IPS-20b (cell line): ENCODE measurements at regions not wholly inside any gene's neighbourhood (a gene's known extent, or its start where the extent isn't known, plus 50 kb on each side); places are given as distances from the start of the nearest gene placed in this dataset.

ENCODE experiments used
- H3K27ac ChIP-seq: one replicate; pipeline ENCODE4 v1.5.1; 2013; ENCODE audit warnings: low read length
- H3K27me3 ChIP-seq: 2 replicates; pipeline ENCODE4 v1.6.1; 2013; ENCODE audit warnings: mild to moderate bottlenecking, low read length, inconsistent platforms; ENCODE audit not compliant: insufficient read depth
- H3K36me3 ChIP-seq: 2 replicates; pipeline ENCODE4 v1.6.1; 2013; ENCODE audit warnings: low read depth, mild to moderate bottlenecking, inconsistent platforms, low read length, moderate library complexity; ENCODE audit not compliant: insufficient read depth
- H3K4me1 ChIP-seq: 2 replicates; pipeline ENCODE4 v1.6.1; 2013; ENCODE audit warnings: mild to moderate bottlenecking, control low read depth, inconsistent platforms, low read length, moderate library complexity; ENCODE audit not compliant: insufficient read depth
- H3K4me3 ChIP-seq: 2 replicates; pipeline ENCODE4 v1.5.1; 2013; ENCODE audit warnings: mild to moderate bottlenecking, low read length, inconsistent platforms
- H3K9ac ChIP-seq: 2 replicates; pipeline ENCODE4 v1.6.1; 2013; ENCODE audit warnings: low read depth, mild to moderate bottlenecking, inconsistent platforms, low read length, moderate library complexity
- H3K9me3 ChIP-seq: 2 replicates; pipeline ENCODE4 v1.6.1; 2013; ENCODE audit warnings: mild to moderate bottlenecking, low read depth, low read length, inconsistent platforms; ENCODE audit not compliant: insufficient read depth

DNA sequence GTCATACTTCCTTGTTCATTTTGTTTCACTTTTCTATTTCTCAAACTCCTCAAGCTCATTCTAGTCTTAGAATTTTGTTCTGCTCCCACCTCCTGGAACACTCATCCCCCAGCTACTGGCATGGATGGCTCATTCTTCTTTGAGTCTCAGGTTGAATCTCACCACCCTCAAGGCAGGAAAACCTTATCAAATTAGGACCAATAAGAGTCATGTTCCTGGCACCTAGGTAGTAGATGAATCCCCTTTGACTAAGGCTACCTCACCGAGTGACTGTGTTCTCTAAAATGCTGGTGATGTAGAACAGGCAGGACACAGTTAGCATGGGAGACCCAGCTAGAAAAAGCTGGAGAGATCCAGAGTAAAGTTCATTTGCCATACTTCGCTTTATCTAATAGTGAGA, 1050.8 kb upstream of the EEF2KMT start:
- H3K36me3 ChIP-seq, result no peaks in the 10 kb centered on the region
- no peak overlapping the region for H3K4me3 ChIP-seq
- no peaks in the 10 kb centered on the region for H3K27me3 ChIP-seq
- H3K9me3 ChIP-seq, result no peaks in the 10 kb centered on the region
- H3K27ac ChIP-seq, result no peak overlapping the region
- no peak overlapping the region for H3K9ac ChIP-seq
- H3K4me1 ChIP-seq, result no peaks in the 10 kb centered on the region

DNA sequence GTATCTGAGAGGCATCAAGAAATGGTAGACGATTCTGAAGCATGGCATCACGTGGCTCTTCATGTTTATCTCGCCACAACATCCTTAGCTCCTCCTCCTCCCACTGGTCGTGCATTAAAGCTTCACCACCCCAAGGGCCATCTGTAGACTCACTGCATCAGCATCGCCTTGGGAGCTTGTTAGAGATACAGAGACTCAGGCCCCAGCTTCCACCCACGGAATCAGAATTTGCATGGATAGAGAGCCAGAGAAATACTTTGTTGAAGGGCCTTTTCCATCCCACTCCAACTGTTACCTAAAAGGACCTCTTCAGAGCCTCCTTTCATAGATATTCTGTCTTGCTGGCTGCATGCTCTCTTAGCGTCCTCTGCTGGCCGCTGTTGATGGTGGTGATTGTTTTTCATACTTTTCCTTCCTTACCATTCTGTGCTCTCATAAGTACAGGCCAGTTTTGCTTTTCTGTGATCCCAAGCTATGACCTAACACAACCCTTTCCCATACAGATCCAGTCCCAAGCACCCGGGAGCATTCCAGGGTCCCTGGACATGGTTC, 1049.4 kb upstream of the EEF2KMT start:
- Histone ChIP-seq H3K9ac (no peak overlapping the region), H3K27me3 (no peaks in the 10 kb centered on the region), H3K4me3 (no peak overlapping the region), H3K4me1 (no peaks in the 10 kb centered on the region), H3K27ac (no peak overlapping the region), H3K9me3 (no peaks in the 10 kb centered on the region), H3K36me3 (no peaks in the 10 kb centered on the region)

DNA sequence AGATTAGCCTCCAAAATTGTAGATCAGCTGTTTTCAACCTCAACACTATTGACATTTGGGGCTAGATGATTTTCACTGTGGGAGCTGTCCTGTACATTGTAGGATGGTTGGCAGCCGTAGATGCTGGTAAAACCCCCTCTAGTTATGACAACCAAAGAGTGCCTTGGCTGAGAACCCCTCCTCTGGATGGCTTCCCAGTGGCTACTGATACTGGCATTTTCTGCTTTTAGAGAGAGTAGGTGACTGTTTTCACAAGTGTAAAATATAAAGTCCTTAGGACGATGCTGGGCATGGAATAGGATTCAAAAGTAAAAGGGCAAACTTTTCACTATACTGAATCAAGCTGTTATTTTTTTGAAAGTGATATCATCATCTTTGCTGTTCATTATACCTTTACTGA, 1048.8 kb upstream of the EEF2KMT start:
- Histone ChIP-seq H3K4me1 (no peaks in the 10 kb centered on the region), H3K9me3 (no peaks in the 10 kb centered on the region), H3K4me3 (no peak overlapping the region), H3K27me3 (no peaks in the 10 kb centered on the region), H3K9ac (no peak overlapping the region), H3K36me3 (no peaks in the 10 kb centered on the region), H3K27ac (no peak overlapping the region)

DNA sequence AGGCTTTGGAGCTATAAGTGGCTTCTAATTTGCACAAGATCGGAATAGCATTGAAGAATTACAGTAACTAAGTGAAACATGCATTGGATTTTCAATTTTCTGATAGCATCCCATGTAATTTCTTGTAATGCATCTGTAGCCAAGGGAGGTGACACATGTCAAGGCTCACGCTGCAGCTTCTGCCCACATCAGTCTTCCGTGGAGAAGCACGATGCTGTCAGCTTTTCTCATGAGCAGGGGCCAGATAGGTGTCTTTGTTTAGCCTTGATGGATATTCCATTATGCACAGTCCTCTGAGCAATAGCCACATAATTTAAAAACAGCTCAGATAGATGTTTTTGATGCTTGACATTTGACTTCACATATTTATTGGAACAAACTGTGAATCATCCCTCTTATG, 1046.9 kb upstream of the EEF2KMT start:
- H3K36me3 ChIP-seq, result no peaks in the 10 kb centered on the region
- no peak overlapping the region for H3K4me3 ChIP-seq
- H3K27me3 ChIP-seq, result no peaks in the 10 kb centered on the region
- H3K27ac ChIP-seq, result no peak overlapping the region
- no peak overlapping the region for H3K9ac ChIP-seq
- no peaks in the 10 kb centered on the region for H3K4me1 ChIP-seq
- H3K9me3 ChIP-seq, result no peaks in the 10 kb centered on the region

DNA sequence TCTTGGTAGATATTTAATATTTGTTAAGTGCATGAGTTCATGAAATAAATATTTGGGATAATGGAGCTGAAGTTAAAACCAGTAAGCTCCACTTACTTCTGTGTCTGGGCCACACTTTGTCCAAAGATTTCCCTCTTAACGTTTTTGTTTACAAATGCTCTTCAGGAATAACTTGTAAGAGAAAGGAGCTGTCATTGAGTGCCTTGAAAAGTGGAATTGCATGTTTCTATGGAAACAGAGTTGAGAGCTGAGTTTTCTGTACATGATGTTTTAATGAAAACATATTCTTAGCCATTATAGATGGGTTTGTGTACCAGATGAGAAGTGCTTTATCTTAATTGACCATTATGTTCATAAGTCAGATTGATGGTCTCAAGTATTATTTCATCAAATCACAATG, 1045.4 kb upstream of the EEF2KMT start:
- Histone ChIP-seq H3K27me3 (no peaks in the 10 kb centered on the region), H3K9me3 (no peaks in the 10 kb centered on the region), H3K4me1 (no peaks in the 10 kb centered on the region), H3K27ac (no peak overlapping the region), H3K4me3 (no peak overlapping the region), H3K9ac (no peak overlapping the region), H3K36me3 (no peaks in the 10 kb centered on the region)

DNA sequence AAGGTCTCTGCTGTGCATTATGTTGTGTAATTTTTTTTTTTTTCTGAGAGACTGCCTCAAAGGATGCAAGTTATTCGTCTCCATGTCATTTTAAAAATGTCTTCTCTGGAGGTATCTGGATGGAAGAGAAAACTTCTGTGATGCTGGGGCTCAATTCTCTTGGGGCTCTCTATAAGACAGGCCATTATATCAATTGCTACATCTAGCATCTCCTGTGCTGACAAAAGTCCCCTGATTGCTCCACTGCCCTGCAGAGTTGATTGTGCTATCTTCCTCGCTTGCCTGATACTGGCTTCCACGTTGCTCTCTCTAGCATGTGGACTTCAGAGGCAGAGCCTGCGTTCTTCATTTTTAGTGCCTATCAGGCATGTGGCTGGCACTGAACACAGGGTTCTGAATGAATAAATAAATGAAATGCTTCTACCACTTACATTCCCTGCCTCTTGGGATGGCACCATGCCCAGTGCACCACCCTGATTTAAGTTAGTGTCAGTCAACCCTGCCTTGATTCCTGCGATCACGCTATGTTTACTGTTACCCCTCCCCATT, 1035.5 kb upstream of the EEF2KMT start:
- Histone ChIP-seq H3K36me3 (no peaks in the 10 kb centered on the region), H3K27ac (no peak overlapping the region), H3K27me3 (no peaks in the 10 kb centered on the region)

DNA sequence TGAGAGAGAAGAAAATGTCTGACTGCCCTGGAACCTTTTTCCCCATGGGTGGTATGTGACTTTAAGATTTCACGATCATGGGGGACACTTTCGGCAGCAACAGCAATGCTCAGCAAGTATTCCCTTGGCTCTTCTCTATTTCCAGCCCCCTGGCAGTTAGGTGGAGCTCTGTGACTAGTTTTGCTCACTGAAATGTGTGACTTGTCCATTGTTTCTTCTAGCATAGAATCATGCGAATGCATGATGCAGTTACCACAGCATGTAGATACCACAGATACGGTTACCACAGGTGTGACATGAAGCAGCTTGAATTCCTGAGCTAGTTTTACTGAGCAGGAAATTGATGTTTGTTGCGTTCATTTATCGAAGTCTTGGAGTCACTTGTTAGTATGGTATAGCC, 1034.5 kb upstream of the EEF2KMT start:
- Histone ChIP-seq H3K27me3 (no peaks in the 10 kb centered on the region), H3K9me3 (no peaks in the 10 kb centered on the region), H3K4me1 (no peaks in the 10 kb centered on the region), H3K36me3 (no peaks in the 10 kb centered on the region), H3K27ac (no peak overlapping the region), H3K4me3 (no peak overlapping the region), H3K9ac (no peak overlapping the region)

More for the DNA sequence above, 1035.5 kb upstream of the EEF2KMT start:
- H3K4me1 ChIP-seq, result no peaks in the 10 kb centered on the region
- no peak overlapping the region for H3K9ac ChIP-seq
- no peaks in the 10 kb centered on the region for H3K9me3 ChIP-seq
- no peak overlapping the region for H3K4me3 ChIP-seq

DNA sequence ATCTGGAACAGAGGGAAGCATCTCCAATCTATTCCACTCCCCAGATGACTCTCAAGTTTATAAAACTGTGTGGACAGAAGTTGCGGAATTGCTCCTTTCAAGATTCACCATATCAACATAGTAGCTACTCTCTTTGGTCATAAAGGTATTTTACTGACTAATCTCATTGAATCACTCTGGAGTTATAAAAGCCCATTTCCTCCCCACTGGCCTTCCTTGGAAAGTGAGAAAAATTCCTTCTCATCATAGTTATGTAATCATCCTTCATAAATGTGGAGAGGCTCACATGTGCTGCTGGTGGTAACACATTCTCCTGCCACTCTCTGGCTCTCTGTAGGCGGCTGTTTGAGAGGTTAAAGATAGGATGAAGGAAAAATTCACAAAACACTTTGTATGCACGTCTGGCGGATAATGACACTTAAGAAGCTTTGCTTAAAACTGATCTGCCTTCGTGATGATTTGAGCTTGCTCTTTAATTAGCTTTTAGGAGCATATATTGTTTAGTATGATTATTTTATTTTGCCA, 1034.0 kb upstream of the EEF2KMT start:
- no peaks in the 10 kb centered on the region for H3K4me1 ChIP-seq
- H3K27ac ChIP-seq, result no peak overlapping the region
- H3K36me3 ChIP-seq, result no peaks in the 10 kb centered on the region
- no peak overlapping the region for H3K4me3 ChIP-seq
- no peaks in the 10 kb centered on the region for H3K27me3 ChIP-seq
- no peaks in the 10 kb centered on the region for H3K9me3 ChIP-seq
- H3K9ac ChIP-seq, result no peak overlapping the region

DNA sequence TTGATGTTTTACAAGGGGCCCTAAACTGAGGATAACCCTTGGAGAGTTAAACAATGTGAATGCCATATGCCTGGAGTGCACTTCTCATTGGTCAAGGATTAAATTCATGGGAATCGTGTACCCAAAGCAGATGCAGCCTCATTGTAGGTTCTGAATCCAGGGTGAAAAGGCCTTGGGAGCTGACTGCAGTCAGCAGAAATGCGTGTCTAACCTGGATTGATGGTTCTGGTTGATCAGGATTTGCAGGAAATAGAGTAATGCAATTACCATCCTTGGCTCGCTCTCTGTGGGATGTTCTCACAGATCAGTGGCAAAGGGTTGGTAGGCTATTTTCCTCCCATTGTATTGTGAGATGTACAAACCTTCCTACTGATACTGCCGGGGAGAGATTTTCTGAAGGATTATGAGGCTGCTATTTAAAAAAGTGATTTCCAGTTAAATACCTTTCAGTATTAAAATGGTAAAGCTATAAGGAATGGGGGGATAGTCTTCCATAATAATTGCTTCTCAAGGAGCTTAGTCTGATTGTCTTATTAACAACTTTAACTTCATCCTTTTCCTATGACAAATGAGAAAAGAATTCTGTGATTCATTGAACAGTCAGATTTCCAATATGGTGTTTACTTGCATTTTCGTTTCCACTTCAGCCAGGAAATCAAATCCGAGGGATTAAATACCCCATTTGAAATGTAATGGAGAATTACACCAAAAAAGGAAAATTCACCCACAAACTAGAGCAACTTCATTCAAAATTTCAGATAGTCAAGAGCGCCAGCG, 1028.1 kb upstream of the EEF2KMT start:
- no peak overlapping the region for H3K9ac ChIP-seq
- no peaks in the 10 kb centered on the region for H3K36me3 ChIP-seq
- no peaks in the 10 kb centered on the region for H3K9me3 ChIP-seq
- no peak overlapping the region for H3K4me3 ChIP-seq
- H3K27me3 ChIP-seq, result no peaks in the 10 kb centered on the region
- H3K27ac ChIP-seq, result no peak overlapping the region
- peaks cover 9% of the 10 kb centered on the region; the same call in 1 of the 2 replicates for H3K4me1 ChIP-seq

DNA sequence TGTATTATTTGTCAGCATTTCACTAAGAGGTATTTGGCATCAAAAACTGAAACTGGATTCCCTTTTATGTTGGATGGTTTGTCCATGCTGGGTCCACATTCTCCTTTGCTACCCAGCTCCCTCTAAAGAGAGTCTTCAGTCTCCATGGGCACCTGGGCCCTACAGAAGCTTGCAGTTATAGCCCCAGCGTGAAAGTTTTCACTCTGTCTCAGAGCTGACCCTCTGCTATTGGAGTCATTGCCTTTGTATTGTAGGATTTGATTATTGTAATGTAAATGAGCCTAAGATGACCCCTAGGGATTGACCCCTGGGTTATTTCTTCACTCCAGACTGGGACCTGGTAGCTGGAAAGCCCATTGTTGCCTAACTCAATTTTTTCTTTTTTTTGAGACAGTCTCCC, 1026.5 kb upstream of the EEF2KMT start:
- Histone ChIP-seq H3K27me3 (no peaks in the 10 kb centered on the region), H3K36me3 (no peaks in the 10 kb centered on the region), H3K9me3 (no peaks in the 10 kb centered on the region), H3K27ac (no peak overlapping the region), H3K9ac (no peak overlapping the region), H3K4me1 (peaks cover 9% of the 10 kb centered on the region; the same call in 1 of the 2 replicates), H3K4me3 (no peak overlapping the region)

DNA sequence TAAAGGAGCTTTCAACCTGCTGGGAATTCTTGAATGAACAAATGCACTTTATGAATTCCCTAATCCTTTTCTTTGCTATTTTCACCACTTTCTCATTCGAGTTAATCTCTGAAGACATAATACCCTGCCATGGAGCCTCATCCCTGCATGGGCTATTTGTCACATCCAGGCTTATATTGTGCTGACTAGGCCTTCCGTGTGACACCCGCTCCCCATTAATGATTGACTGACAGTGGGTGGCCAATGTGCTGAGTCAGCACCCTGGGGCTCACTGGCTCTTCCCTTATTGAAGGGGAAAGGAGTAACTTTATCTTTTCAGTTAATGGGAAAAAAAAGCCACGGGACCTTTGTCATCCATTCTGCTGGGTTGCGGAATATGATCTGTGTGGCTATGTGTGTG, 1024.8 kb upstream of the EEF2KMT start:
- Histone ChIP-seq H3K36me3 (no peaks in the 10 kb centered on the region), H3K27me3 (no peaks in the 10 kb centered on the region), H3K4me1 (peaks cover 9% of the 10 kb centered on the region; the same call in 1 of the 2 replicates)

DNA sequence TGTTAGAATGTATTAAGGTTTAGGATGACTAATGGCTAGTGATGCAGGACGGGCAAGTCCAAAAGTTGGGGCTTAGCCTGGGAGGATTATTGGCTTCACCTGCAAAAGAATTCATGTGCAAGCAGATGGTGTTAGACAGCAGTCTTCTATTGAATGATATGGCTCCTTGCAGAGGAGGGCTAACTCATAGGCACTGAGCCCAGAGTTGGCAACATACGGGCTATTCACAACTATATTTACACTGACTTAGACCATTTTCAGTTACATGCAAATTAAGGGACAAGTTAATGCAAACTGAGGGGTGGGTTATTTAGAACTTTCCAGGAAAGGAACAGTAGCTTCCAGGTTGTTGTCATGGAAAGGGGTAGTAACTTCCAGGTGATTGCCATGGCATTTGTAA, 1017.1 kb upstream of the EEF2KMT start:
- no peaks in the 10 kb centered on the region for H3K36me3 ChIP-seq
- H3K9me3 ChIP-seq, result no peaks in the 10 kb centered on the region
- H3K4me1 ChIP-seq, result peaks cover 16% of the 10 kb centered on the region
- no peak overlapping the region for H3K27ac ChIP-seq
- no peak overlapping the region for H3K4me3 ChIP-seq
- no peak overlapping the region for H3K9ac ChIP-seq
- no peaks in the 10 kb centered on the region for H3K27me3 ChIP-seq

More for the DNA sequence above, 1024.8 kb upstream of the EEF2KMT start:
- no peaks in the 10 kb centered on the region for H3K9me3 ChIP-seq
- no peak overlapping the region for H3K4me3 ChIP-seq
- no peak overlapping the region for H3K9ac ChIP-seq
- H3K27ac ChIP-seq, result no peak overlapping the region
